GM10266 (cell line): ENCODE measurements at regions not wholly inside any gene's neighbourhood (a gene's known extent, or its start where the extent isn't known, plus 50 kb on each side); places are given as distances from the start of the nearest gene placed in this dataset.

ENCODE experiments used
- DNase-seq: peaks from one replicate; pipeline ENCODE4 v3.0.0; 2012; ENCODE audit errors: extremely low spot score
- CTCF ChIP-seq: IDR thresholded peaks from 2 replicates; pipeline ENCODE4 v1.5.1; 2012; ENCODE audit warnings: mild to moderate bottlenecking, low read depth; ENCODE audit not compliant: control insufficient read depth, insufficient read depth; ENCODE audit errors: missing control alignments

GRCh38 chr7:130899638-130900401 is 165.8 kb upstream of the KLF14 start:
- DNase-seq, result no peak

GRCh38 chr7:130900471-130901076 is 166.6 kb upstream of the KLF14 start:
- DNase-seq, result no peak
- no peak for TF ChIP-seq CTCF

More at GRCh38 chr7:130899638-130900401, 165.8 kb upstream of the KLF14 start:
- TF ChIP-seq CTCF, result no peak

GRCh38 chr7:130901209-130901783 is 167.3 kb upstream of the KLF14 start:
- no peak for DNase-seq
- TF ChIP-seq CTCF, result no peak

- TF ChIP-seq CTCF, result no peak
- DNase-seq, result no peak
Observed at GRCh38 chr7:130902755-130903357, 168.8 kb upstream of the KLF14 start.

GRCh38 chr7:130903358-130903974 is 169.5 kb upstream of the KLF14 start:
- TF ChIP-seq CTCF, result no peak
- DNase-seq, result no peak

- DNase-seq, result no peak
- no peak for TF ChIP-seq CTCF
Observed at GRCh38 chr7:130904031-130904757, 170.2 kb upstream of the KLF14 start.
